ENCODE measurements at regions not wholly inside any gene's neighbourhood (a gene's known extent, or its start where the extent isn't known, plus 50 kb on each side); places are given as distances from the start of the nearest gene placed in this dataset.
"Not testable (repeated sequence)": the region's sequence is repeated elsewhere in the genome, so short reads cannot be mapped to it uniquely, and the experiment has no call there.

DNA sequence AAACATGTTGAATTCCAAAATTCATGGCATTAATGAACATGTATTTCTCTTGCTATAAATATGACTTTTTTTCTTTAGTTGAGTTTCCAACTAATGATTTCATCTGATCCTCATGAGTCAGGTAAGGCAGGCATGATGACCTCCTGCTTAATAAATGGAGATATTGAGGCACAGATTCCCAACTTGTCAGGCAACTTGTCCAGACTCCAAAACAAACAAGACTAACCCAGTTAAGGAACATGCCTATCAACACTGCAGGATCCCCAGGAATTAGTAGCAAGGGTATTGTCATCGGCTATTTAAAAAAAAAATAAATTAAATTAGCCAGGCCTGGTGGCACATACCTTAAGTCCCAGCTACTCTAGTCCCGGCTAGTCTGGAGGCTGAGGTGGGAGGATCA lies 121.3 kb upstream of the SALL4 start:
- no CpG with 5 or more reads among the region's 2 CpGs for WGBS (ENCODE audit: insufficient coverage)
- no peak overlapping the region for H3K4me2 ChIP-seq (replicated peaks; ENCODE audit: extremely low read depth, low read length, poor library complexity, severe bottlenecking)
- Mint-ChIP-seq H3K27ac (no peak overlapping the region), H3K9me3 (peaks cover 0 to 5% (median 4%) of the 10 kb centered on the region in 7 donors), H3K4me1 (peaks cover 12% of the 10 kb centered on the region), H3K4me3 (no peak overlapping the region), H3K27me3 (ENCODE audit: low read depth in 3 of 3) (no peaks in the 10 kb centered on the region), H3K36me3 (no peaks in the 10 kb centered on the region)
- peaks cover 0 to 3% of the 10 kb centered on the region in 2 donors for H3K9me3 ChIP-seq (replicated peaks in 1 of 2; ENCODE audit: control insufficient read depth in 1 of 2, insufficient read depth in 1 of 2, low read length in 2 of 2)
- H2AFZ ChIP-seq (ENCODE audit: insufficient read depth, low read depth, low read length, poor library complexity, severe bottlenecking) = no peak overlapping the region
- H3K9ac ChIP-seq (ENCODE audit: insufficient read depth, low read length, poor library complexity, severe bottlenecking) = no peak overlapping the region
- TF ChIP-seq, protein P1, sequence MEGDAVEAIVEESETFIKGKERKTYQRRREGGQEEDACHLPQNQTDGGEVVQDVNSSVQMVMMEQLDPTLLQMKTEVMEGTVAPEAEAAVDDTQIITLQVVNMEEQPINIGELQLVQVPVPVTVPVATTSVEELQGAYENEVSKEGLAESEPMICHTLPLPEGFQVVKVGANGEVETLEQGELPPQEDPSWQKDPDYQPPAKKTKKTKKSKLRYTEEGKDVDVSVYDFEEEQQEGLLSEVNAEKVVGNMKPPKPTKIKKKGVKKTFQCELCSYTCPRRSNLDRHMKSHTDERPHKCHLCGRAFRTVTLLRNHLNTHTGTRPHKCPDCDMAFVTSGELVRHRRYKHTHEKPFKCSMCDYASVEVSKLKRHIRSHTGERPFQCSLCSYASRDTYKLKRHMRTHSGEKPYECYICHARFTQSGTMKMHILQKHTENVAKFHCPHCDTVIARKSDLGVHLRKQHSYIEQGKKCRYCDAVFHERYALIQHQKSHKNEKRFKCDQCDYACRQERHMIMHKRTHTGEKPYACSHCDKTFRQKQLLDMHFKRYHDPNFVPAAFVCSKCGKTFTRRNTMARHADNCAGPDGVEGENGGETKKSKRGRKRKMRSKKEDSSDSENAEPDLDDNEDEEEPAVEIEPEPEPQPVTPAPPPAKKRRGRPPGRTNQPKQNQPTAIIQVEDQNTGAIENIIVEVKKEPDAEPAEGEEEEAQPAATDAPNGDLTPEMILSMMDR (IDR thresholded peaks at IDR 0.05) = no peak
- no peaks in the 10 kb centered on the region for H3K36me3 ChIP-seq (replicated peaks in 1 of 2; ENCODE audit: control insufficient read depth in 1 of 2, insufficient read depth in 2 of 2, low read length in 2 of 2)
- H3K27me3 ChIP-seq (ENCODE audit: control insufficient read depth in 2 of 2, insufficient read depth in 2 of 2, low read length in 2 of 2) = no peaks in the 10 kb centered on the region
- DNase-seq = no peak
- no peak overlapping the region for H3K27ac ChIP-seq (ENCODE audit: low read depth in 1 of 2, low read length in 2 of 2)
- no peaks in the 10 kb centered on the region for H4K20me1 ChIP-seq (ENCODE audit: insufficient read depth, low read length)
- H3K79me2 ChIP-seq (ENCODE audit: insufficient read depth, low read length) = no peaks in the 10 kb centered on the region
- intact Hi-C loops (cut with micrococcal nuclease) = no loop called here
- H3K4me1 ChIP-seq (ENCODE audit: control insufficient read depth in 1 of 2, insufficient read depth in 2 of 2, low read length in 2 of 2) = peaks cover 11 to 13% of the 10 kb centered on the region in 2 donors
- H3K4me3 ChIP-seq (replicated peaks in 1 of 3; ENCODE audit: low read depth in 2 of 3, low read length in 3 of 3) = no peak overlapping the region

DNA sequence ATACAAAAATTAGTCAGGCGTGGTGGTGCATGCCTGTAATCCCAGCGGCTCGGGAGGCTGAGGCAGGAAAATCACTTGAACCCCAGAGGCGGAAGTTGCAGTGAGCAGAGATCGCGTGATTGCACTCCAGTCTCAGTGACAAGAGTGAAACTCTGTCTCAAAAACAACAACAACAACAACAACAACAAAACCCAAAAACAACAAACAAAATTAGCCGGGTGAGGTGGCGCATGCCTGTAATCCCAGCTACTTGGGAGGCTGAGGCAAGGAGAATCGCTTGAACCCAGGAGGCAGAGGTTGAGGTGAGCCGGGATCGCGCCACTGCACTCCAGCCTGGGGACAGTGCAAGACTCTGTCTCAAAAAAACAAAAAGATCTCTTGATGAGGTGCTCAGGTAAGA lies 120.5 kb upstream of the SALL4 start:
- H3K9me3 Mint-ChIP-seq; DNase-seq; intact Hi-C loops (cut with micrococcal nuclease); H3K9me3 ChIP-seq (replicated peaks in 1 of 2; ENCODE audit: control insufficient read depth in 1 of 2, insufficient read depth in 1 of 2, low read length in 2 of 2); H3K4me2 ChIP-seq (replicated peaks; ENCODE audit: extremely low read depth, low read length, poor library complexity, severe bottlenecking); H3K36me3 ChIP-seq (replicated peaks in 1 of 2; ENCODE audit: control insufficient read depth in 1 of 2, insufficient read depth in 2 of 2, low read length in 2 of 2); H3K4me3 Mint-ChIP-seq; H3K79me2 ChIP-seq (ENCODE audit: insufficient read depth, low read length); H3K36me3 Mint-ChIP-seq; H2AFZ ChIP-seq (ENCODE audit: insufficient read depth, low read depth, low read length, poor library complexity, severe bottlenecking); H3K27ac ChIP-seq (ENCODE audit: low read depth in 1 of 2, low read length in 2 of 2); H3K27ac Mint-ChIP-seq; H3K27me3 Mint-ChIP-seq (ENCODE audit: low read depth in 3 of 3); H3K4me3 ChIP-seq (replicated peaks in 1 of 3; ENCODE audit: low read depth in 2 of 3, low read length in 3 of 3); H4K20me1 ChIP-seq (ENCODE audit: insufficient read depth, low read length); H3K27me3 ChIP-seq (ENCODE audit: control insufficient read depth in 2 of 2, insufficient read depth in 2 of 2, low read length in 2 of 2); H3K9ac ChIP-seq (ENCODE audit: insufficient read depth, low read length, poor library complexity, severe bottlenecking): not testable (repeated sequence)
- H3K4me1 ChIP-seq (ENCODE audit: control insufficient read depth in 1 of 2, insufficient read depth in 2 of 2, low read length in 2 of 2) = peaks cover 11 to 13% of the 10 kb centered on the region in 2 donors
- WGBS (ENCODE audit: insufficient coverage) = 91% methylated on average over 8 of the region's 12 CpGs
- peaks cover 12% of the 10 kb centered on the region for H3K4me1 Mint-ChIP-seq
